ENCODE measurements at regions not wholly inside any gene's neighbourhood (a gene's known extent, or its start where the extent isn't known, plus 50 kb on each side); places are given as distances from the start of the nearest gene placed in this dataset.

GRCh38 chr4:18957716-18958115 lies 936.2 kb upstream of the LCORL start:
- DNase-seq (no peak), ATAC-seq (no peak)
- Histone ChIP-seq H3K36me3 (no peaks in the 10 kb centered on the region), H3K4me3 (no peak overlapping the region), H3K9me3 (peaks cover 0 to 5% (median 0%) of the 10 kb centered on the region in 3 donors), H3K27ac (no peak overlapping the region), H3K27me3 (no peaks in the 10 kb centered on the region), H3K4me1 (no peaks in the 10 kb centered on the region)
- intact Hi-C loops (cut with DNase I; ENCODE audit: low total_unique reads) (no loop called here), in situ Hi-C loops (cut with MboI; ENCODE audit: low sequenced_read_pairs in 4 of 4) (no loop called here)
- TF ChIP-seq POLR2A (IDR thresholded peaks at IDR 0.05): no peak
- TF ChIP-seq CTCF (IDR thresholded peaks at IDR 0.05 in 4 of 5, conservative IDR thresholded peaks at IDR 0.05 in 1 of 5): no peak

GRCh38 chr4:18954538-18954937 lies 933.0 kb upstream of the LCORL start:
- Histone ChIP-seq H3K36me3 (no peaks in the 10 kb centered on the region), H3K9me3 (peaks cover 0 to 5% (median 0%) of the 10 kb centered on the region in 3 donors), H3K27ac (no peak overlapping the region), H3K27me3 (no peaks in the 10 kb centered on the region), H3K4me1 (no peaks in the 10 kb centered on the region), H3K4me3 (no peak overlapping the region)
- intact Hi-C loops (cut with DNase I; ENCODE audit: low total_unique reads): no loop called here
- in situ Hi-C loops (cut with MboI; ENCODE audit: low sequenced_read_pairs in 4 of 4): no loop called here
- DNase-seq: no peak
- ATAC-seq: no peak
- TF ChIP-seq POLR2A (IDR thresholded peaks at IDR 0.05) (no peak), CTCF (IDR thresholded peaks at IDR 0.05 in 4 of 5, conservative IDR thresholded peaks at IDR 0.05 in 1 of 5) (no peak)

GRCh38 chr4:18953613-18954012 lies 932.1 kb upstream of the LCORL start:
- no peaks in the 10 kb centered on the region for H3K36me3 ChIP-seq
- intact Hi-C loops (cut with DNase I; ENCODE audit: low total_unique reads): no loop called here
- ATAC-seq (no peak), DNase-seq (no peak)
- TF ChIP-seq CTCF (IDR thresholded peaks at IDR 0.05 in 4 of 5, conservative IDR thresholded peaks at IDR 0.05 in 1 of 5) (no peak), POLR2A (IDR thresholded peaks at IDR 0.05) (no peak)
- no peaks in the 10 kb centered on the region for H3K4me1 ChIP-seq
- H3K4me3 ChIP-seq: no peak overlapping the region
- no peaks in the 10 kb centered on the region for H3K27me3 ChIP-seq
- H3K27ac ChIP-seq: no peak overlapping the region
- peaks cover 0 to 5% (median 0%) of the 10 kb centered on the region in 3 donors for H3K9me3 ChIP-seq
- in situ Hi-C loops (cut with MboI; ENCODE audit: low sequenced_read_pairs in 4 of 4): no loop called here

GRCh38 chr4:18945464-18945863 lies 923.9 kb upstream of the LCORL start:
- DNase-seq (no peak), ATAC-seq (no peak)
- in situ Hi-C loops (cut with MboI; ENCODE audit: low sequenced_read_pairs in 4 of 4) (no loop called here), intact Hi-C loops (cut with DNase I; ENCODE audit: low total_unique reads) (no loop called here)
- no peak for TF ChIP-seq CTCF (IDR thresholded peaks at IDR 0.05 in 4 of 5, conservative IDR thresholded peaks at IDR 0.05 in 1 of 5)
- no peak for TF ChIP-seq POLR2A (IDR thresholded peaks at IDR 0.05)
- Histone ChIP-seq H3K9me3 (no peaks in the 10 kb centered on the region), H3K27me3 (no peaks in the 10 kb centered on the region), H3K27ac (no peak overlapping the region), H3K4me3 (no peak overlapping the region), H3K36me3 (no peaks in the 10 kb centered on the region), H3K4me1 (no peaks in the 10 kb centered on the region)

- H3K27me3 ChIP-seq: no peaks in the 10 kb centered on the region
- TF ChIP-seq CTCF (IDR thresholded peaks at IDR 0.05 in 4 of 5, conservative IDR thresholded peaks at IDR 0.05 in 1 of 5): no peak
Measured at GRCh38 chr4:18942874-18943273, 921.3 kb upstream of the LCORL start.

More at GRCh38 chr4:18942874-18943273, 921.3 kb upstream of the LCORL start:
- intact Hi-C loops (cut with DNase I; ENCODE audit: low total_unique reads): no loop called here
- DNase-seq (no peak), ATAC-seq (no peak)
- no peaks in the 10 kb centered on the region for H3K4me1 ChIP-seq
- H3K4me3 ChIP-seq: no peak overlapping the region
- no peaks in the 10 kb centered on the region for H3K36me3 ChIP-seq
- no peak overlapping the region for H3K27ac ChIP-seq
- in situ Hi-C loops (cut with MboI; ENCODE audit: low sequenced_read_pairs in 4 of 4): no loop called here
- no peaks in the 10 kb centered on the region for H3K9me3 ChIP-seq

All from gastrocnemius medialis (tissue), 4 donors.